Tibial artery (tissue), 4 donors: ENCODE measurements at regions not wholly inside any gene's neighbourhood (a gene's known extent, or its start where the extent isn't known, plus 50 kb on each side); places are given as distances from the start of the nearest gene placed in this dataset.

Experiments
- DNase-seq, 2 donors: peaks; one replicate each; pipeline ENCODE4 v3.0.0-alpha.2; 2019
- H3K27ac ChIP-seq, 2 donors: fragments of 200-600 bp; sonication (generic) in 1 of 2; 1 replicate in 1 of 2; 2 replicates in 1 of 2; pipeline ENCODE4 v1.5.1; 2018 to 2019; ENCODE audit warnings: mild to moderate bottlenecking in 1 of 2
- H3K27me3 ChIP-seq, 2 donors: fragments of 200-600 bp; sonication (generic) in 1 of 2; one replicate each; pipeline versions ENCODE4 v1.5.1 to v1.6.0; 2016 to 2019
- H3K36me3 ChIP-seq, 3 donors: fragments of 200-600 bp; sonication (generic) in 2 of 3; one replicate each; pipeline ENCODE4 v1.5.1; 2016 to 2019; ENCODE audit warnings: mild to moderate bottlenecking in 2 of 3
- H3K4me1 ChIP-seq, 4 donors: fragments of 200-600 bp; sonication (generic) in 2 of 4; 1 replicate in 3 of 4; 2 replicates in 1 of 4; pipeline ENCODE4 v1.5.1; 2016 to 2019
- H3K4me3 ChIP-seq, 2 donors: fragments of 200-600 bp; sonication (generic) in 1 of 2; 1 replicate in 1 of 2; 2 replicates in 1 of 2; pipeline ENCODE4 v1.5.1; 2018 to 2019; ENCODE audit warnings: mild to moderate bottlenecking in 2 of 2
- H3K9me3 ChIP-seq, 3 donors: fragments of 200-600 bp; sonication (generic) in 1 of 3; one replicate each; pipeline ENCODE4 v1.5.1; 2016 to 2019
- CTCF ChIP-seq, 2 experiments: fragments of 200-600 bp in 1 of 2; fragments of 450-650 bp in 1 of 2; IDR thresholded peaks; one replicate each; pipeline ENCODE4 v1.5.1; 2017 to 2019; ENCODE audit warnings: antibody characterized with exemption in 2 of 2, mild to moderate bottlenecking in 1 of 2, moderate library complexity in 1 of 2
- intact Hi-C: fragments of 100-400 bp; cut with DNase I; formaldehyde crosslinking; loops from one replicate; pipeline ENCODE4 v1.15.0; 2023; ENCODE audit warnings: low total_unique reads

- H3K9me3 ChIP-seq, result no peaks in the 10 kb centered on the region
- H3K4me1 ChIP-seq, result no peaks in the 10 kb centered on the region
- H3K27ac ChIP-seq, result no peak overlapping the region
- DNase-seq, result no peak
- intact Hi-C loops, result no loop called here
- no peaks in the 10 kb centered on the region for H3K27me3 ChIP-seq
- H3K36me3 ChIP-seq, result no peaks in the 10 kb centered on the region
- H3K4me3 ChIP-seq, result no peak overlapping the region
- TF ChIP-seq CTCF (IDR thresholded peaks at IDR 0.05), result no peak
Measured at GRCh38 chr18:66328296-66328878, 275.5 kb downstream of the CDH19 start.

GRCh38 chr18:66325251-66325650 is 278.6 kb downstream of the CDH19 start:
- intact Hi-C loops, result no loop called here
- no peak for DNase-seq
- Histone ChIP-seq H3K36me3 (no peaks in the 10 kb centered on the region), H3K27ac (no peak overlapping the region), H3K27me3 (no peaks in the 10 kb centered on the region), H3K4me1 (no peaks in the 10 kb centered on the region), H3K4me3 (no peak overlapping the region), H3K9me3 (no peaks in the 10 kb centered on the region)
- no peak for TF ChIP-seq CTCF (IDR thresholded peaks at IDR 0.05)

GRCh38 chr18:66324616-66325015 is 279.3 kb downstream of the CDH19 start:
- H3K4me1 ChIP-seq, result no peaks in the 10 kb centered on the region
- no peaks in the 10 kb centered on the region for H3K27me3 ChIP-seq
- no peaks in the 10 kb centered on the region for H3K36me3 ChIP-seq
- H3K9me3 ChIP-seq, result no peaks in the 10 kb centered on the region
- DNase-seq, result no peak
- no peak overlapping the region for H3K4me3 ChIP-seq
- H3K27ac ChIP-seq, result no peak overlapping the region
- no peak for TF ChIP-seq CTCF (IDR thresholded peaks at IDR 0.05)
- intact Hi-C loops, result no loop called here

GRCh38 chr18:66317243-66318090 is 286.4 kb downstream of the CDH19 start:
- Histone ChIP-seq H3K9me3 (no peaks in the 10 kb centered on the region), H3K27ac (no peak overlapping the region), H3K4me1 (no peaks in the 10 kb centered on the region), H3K27me3 (no peaks in the 10 kb centered on the region), H3K4me3 (no peak overlapping the region), H3K36me3 (no peaks in the 10 kb centered on the region)
- intact Hi-C loops, result no loop called here
- no peak for DNase-seq
- no peak for TF ChIP-seq CTCF (IDR thresholded peaks at IDR 0.05)

GRCh38 chr18:66316701-66317100 is 287.2 kb downstream of the CDH19 start:
- Histone ChIP-seq H3K36me3 (no peaks in the 10 kb centered on the region), H3K4me3 (no peak overlapping the region), H3K27ac (no peak overlapping the region), H3K27me3 (no peaks in the 10 kb centered on the region), H3K9me3 (no peaks in the 10 kb centered on the region), H3K4me1 (no peaks in the 10 kb centered on the region)
- TF ChIP-seq CTCF (IDR thresholded peaks at IDR 0.05), result no peak
- DNase-seq, result no peak
- intact Hi-C loops, result no loop called here
